ENCODE measurements at regions not wholly inside any gene's neighbourhood (a gene's known extent, or its start where the extent isn't known, plus 50 kb on each side); places are given as distances from the start of the nearest gene placed in this dataset.
"Not testable (repeated sequence)": the region's sequence is repeated elsewhere in the genome, so short reads cannot be mapped to it uniquely, and the experiment has no call there.

DNA sequence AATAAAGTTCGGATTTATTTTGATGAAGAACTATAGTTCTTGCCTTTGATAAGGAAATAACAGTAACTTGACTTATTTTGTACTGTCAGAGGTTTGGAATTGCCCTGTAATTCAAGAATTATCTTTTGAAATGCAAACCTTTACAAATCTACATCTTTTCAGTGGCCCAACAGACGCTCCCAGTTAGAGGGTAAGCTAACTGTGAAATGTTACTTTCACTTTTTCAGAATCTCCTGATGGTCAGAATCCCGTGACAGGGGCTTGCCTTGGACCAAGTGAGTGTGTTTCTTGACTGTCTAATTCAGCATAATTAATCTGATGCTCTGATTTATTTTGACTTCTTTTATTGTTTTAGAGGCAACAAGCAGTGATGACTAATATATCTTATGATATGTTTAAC is 262.5 kb downstream of the PLOD2 start:
- Mint-ChIP-seq H3K9me3 (ENCODE audit: low read depth) (no peaks in the 10 kb centered on the region), H3K27me3 (no peaks in the 10 kb centered on the region), H3K27ac (no peak overlapping the region), H3K4me1 (no peaks in the 10 kb centered on the region), H3K4me3 (no peak overlapping the region), H3K36me3 (ENCODE audit: low read depth) (no peaks in the 10 kb centered on the region)
- CTCF ChIA-PET = no interaction called here
- ATAC-seq (no peak), DNase-seq (no peak)
- POLR2A ChIA-PET = no interaction called here
- intact Hi-C loops (cut with DNase I, micrococcal nuclease) = no loop called here

DNA sequence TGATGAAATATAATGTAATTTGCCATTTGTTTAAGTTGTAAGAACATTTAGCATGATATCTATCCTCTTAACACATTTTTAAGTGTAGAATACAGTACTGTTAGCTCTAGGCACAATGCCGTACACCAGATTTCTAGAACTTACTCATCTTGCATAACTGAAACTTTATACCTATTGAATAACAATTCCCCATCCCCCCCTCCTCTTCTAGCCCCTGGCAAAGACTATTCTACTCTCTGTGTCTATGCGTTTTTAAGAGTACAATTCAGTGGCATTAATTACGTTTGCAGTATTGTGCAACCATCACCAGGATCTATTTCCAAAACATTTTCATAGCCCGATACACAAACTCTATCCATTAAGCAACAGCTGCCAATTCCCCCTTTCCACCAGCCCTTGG is 261.7 kb downstream of the PLOD2 start:
- Mint-ChIP-seq H3K27me3 (no peaks in the 10 kb centered on the region), H3K9me3 (ENCODE audit: low read depth) (no peaks in the 10 kb centered on the region), H3K4me3 (no peak overlapping the region), H3K27ac (no peak overlapping the region), H3K36me3 (ENCODE audit: low read depth) (no peaks in the 10 kb centered on the region), H3K4me1 (no peaks in the 10 kb centered on the region)
- ATAC-seq (no peak), DNase-seq (no peak)
- ChIA-PET CTCF (no interaction called here), POLR2A (no interaction called here)
- intact Hi-C loops (cut with DNase I, micrococcal nuclease) = no loop called here

DNA sequence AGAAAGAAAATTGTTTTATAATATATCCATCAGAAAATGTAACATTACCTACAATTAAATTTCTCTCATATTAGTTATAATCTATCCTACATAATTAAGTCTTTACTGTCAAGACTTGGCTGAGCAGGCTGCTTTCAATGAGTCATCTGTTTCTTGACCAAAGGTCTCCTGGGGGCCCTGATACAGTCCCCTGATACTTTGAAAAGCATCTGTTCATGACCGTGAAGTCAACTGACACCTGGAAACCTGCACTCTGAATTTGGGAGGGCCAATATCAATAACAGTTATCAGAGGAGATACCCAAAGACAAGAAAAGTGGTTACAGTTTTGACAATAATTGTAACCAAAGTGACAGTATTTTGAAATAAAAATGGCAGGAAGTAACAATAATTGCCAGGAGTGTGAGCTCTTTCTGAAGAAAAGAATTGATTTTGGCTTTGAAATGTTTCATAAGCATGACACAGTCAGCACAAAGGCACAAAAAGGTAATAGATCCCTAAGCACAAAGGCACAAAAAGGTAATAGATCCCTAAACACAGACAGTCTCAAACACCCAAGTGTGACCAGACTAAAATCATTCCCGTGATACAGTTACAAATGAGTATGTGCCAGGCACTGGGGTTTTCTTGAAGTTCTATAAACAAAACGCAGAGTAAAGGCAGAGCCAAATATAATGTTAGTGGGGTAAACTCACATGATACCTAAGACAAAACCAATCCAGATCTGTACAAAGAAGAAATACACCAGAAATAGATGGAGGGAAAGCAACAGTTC is 260.7 kb downstream of the PLOD2 start:
- Mint-ChIP-seq H3K9me3 (ENCODE audit: low read depth) (no peaks in the 10 kb centered on the region), H3K27ac (no peak overlapping the region), H3K36me3 (ENCODE audit: low read depth) (no peaks in the 10 kb centered on the region), H3K27me3 (no peaks in the 10 kb centered on the region), H3K4me3 (no peak overlapping the region), H3K4me1 (no peaks in the 10 kb centered on the region)
- ChIA-PET CTCF (no interaction called here), POLR2A (no interaction called here)
- intact Hi-C loops (cut with DNase I, micrococcal nuclease) = no loop called here
- ATAC-seq (no peak), DNase-seq (no peak)

DNA sequence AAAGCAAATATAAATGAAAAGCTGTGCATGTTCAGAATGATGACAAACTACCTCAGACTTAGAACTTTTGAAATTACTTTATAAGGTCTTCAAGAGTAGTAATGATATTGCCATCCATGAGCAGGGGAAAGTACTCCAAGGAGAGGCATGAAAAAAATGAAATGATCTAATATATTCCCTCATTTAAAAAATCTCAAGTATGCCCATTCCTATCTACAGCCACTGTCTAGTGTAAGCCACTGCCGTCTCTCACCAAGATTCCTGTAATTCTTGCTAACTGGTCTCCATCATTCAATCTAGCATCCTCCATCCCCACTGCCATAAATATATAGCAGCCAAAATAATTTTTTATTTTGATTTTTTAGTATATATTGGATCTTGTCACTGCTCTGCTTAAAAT is 258.8 kb downstream of the PLOD2 start:
- no peak overlapping the region for H3K27ac Mint-ChIP-seq
- no peaks in the 10 kb centered on the region for H3K4me1 Mint-ChIP-seq
- no peak for DNase-seq
- intact Hi-C loops (cut with DNase I, micrococcal nuclease) = no loop called here
- H3K4me3 Mint-ChIP-seq = no peak overlapping the region
- no peaks in the 10 kb centered on the region for H3K36me3 Mint-ChIP-seq (ENCODE audit: low read depth)
- ChIA-PET POLR2A (no interaction called here), CTCF (no interaction called here)
- no peaks in the 10 kb centered on the region for H3K27me3 Mint-ChIP-seq
- H3K9me3 Mint-ChIP-seq (ENCODE audit: low read depth) = no peaks in the 10 kb centered on the region
- ATAC-seq = no peak

DNA sequence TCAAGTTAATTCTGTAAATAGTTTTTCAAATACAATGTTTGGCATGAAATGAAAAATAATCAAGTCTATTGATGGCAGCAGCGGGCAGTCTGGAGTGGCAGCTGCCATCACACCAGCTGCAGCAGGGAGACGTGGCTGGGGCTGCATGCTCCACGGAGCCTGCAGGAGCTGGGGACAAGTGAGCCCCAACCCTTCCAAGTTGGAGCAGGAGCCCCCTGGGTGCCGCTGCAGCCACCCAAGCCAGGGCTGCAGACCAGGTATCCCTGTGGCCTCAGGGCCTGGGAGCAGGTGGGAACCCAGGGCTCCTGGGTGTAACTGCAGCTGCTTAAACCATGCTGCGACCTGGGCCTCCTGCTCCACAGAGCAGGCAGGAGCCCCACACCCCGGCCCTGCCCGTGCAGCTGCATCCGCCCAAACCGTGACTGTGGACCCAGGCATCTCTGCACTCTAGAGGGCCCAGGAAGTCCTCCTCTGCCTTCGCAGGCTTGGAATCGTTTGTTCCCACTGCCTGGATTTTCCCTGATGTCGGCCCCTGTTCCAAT is 257.4 kb downstream of the PLOD2 start:
- H3K27me3 Mint-ChIP-seq = no peaks in the 10 kb centered on the region
- H3K9me3 Mint-ChIP-seq (ENCODE audit: low read depth) = peaks cover 1% of the 10 kb centered on the region
- ATAC-seq (no peak), DNase-seq (no peak)
- ChIA-PET CTCF (no interaction called here), POLR2A (no interaction called here)
- no peaks in the 10 kb centered on the region for H3K4me1 Mint-ChIP-seq
- H3K4me3 Mint-ChIP-seq = no peak overlapping the region
- H3K27ac Mint-ChIP-seq = no peak overlapping the region
- intact Hi-C loops (cut with DNase I, micrococcal nuclease) = no loop called here
- no peaks in the 10 kb centered on the region for H3K36me3 Mint-ChIP-seq (ENCODE audit: low read depth)

DNA sequence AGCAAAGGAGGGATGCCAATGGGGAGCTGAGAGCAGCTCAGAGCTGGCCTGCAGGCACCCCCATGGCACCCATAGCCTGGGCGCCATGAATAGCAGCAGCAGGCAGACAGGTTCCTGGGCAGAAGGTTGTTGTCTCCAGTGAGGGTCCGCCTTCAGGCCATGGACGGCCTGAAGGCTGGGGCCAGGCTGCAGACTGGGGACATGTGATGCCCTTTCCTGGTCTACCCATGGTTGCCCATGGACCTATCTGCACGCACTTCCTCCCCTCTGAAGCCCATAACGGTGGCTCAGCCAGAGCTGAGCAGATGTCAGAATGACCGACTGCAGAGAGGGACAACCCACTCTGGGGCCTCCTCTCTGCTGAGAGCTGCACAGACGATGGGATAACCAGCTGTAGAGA is 256.8 kb downstream of the PLOD2 start:
- no peak overlapping the region for H3K27ac Mint-ChIP-seq
- H3K4me3 Mint-ChIP-seq = no peak overlapping the region
- DNase-seq = no peak
- H3K36me3 Mint-ChIP-seq (ENCODE audit: low read depth) = no peaks in the 10 kb centered on the region
- ATAC-seq = no peak
- H3K9me3 Mint-ChIP-seq (ENCODE audit: low read depth) = peaks cover 1% of the 10 kb centered on the region
- no peaks in the 10 kb centered on the region for H3K4me1 Mint-ChIP-seq
- intact Hi-C loops (cut with DNase I, micrococcal nuclease) = no loop called here
- ChIA-PET POLR2A (no interaction called here), CTCF (no interaction called here)
- H3K27me3 Mint-ChIP-seq = no peaks in the 10 kb centered on the region

DNA sequence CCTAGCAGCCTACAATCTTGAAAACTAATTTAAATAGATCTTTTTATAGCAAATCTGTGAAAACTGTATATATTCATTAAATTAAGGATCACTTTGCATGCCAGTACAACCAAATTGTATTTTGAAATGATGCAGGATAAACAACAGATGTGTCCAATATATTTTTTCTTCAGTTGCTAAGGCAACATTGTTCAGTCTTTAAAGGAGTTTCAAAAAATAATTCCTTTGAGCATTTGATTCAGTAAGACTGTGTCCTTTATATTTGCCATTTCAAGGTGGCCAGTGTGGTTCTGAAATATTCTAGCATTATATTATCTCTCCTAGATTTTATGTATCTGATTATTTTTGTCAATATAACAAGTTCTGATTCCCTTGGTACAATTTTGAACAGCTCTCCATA is 254.7 kb downstream of the PLOD2 start:
- no peak for ATAC-seq
- Mint-ChIP-seq H3K4me1 (no peaks in the 10 kb centered on the region), H3K36me3 (ENCODE audit: low read depth) (no peaks in the 10 kb centered on the region), H3K4me3 (no peak overlapping the region), H3K27ac (no peak overlapping the region), H3K27me3 (no peaks in the 10 kb centered on the region), H3K9me3 (ENCODE audit: low read depth) (peaks cover 1% of the 10 kb centered on the region)
- DNase-seq = no peak
- intact Hi-C loops (cut with DNase I, micrococcal nuclease) = no loop called here
- ChIA-PET POLR2A (no interaction called here), CTCF (interaction anchor here (0.7 kb wide), 1 partner anchor 55 kb away, joined by 3 read pairs; no protein-coding TSS in a partner anchor)

DNA sequence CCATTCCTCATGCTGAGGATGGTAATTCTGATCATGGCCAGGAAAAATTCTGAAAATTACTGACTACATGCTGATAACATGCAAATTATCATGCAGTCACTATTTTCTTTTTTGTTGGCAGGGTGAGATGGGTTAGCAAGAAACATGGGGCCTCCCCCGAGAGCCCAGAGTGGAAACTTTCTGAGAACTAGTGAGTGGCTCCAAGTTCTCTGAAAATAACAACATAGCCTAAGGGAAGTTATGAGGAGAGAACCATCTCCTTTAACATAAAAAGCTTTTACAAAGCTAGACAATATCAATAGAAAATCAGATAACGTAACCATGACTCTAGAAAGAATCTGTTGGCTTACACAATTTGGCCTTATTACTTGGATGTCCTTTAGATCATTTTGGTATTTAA is 254.2 kb downstream of the PLOD2 start:
- H3K4me3 Mint-ChIP-seq = no peak overlapping the region
- DNase-seq = no peak
- H3K36me3 Mint-ChIP-seq (ENCODE audit: low read depth) = no peaks in the 10 kb centered on the region
- ATAC-seq = no peak
- CTCF ChIA-PET = no interaction called here
- intact Hi-C loops (cut with DNase I, micrococcal nuclease) = no loop called here
- POLR2A ChIA-PET = no interaction called here
- H3K4me1 Mint-ChIP-seq = no peaks in the 10 kb centered on the region
- peaks cover 1% of the 10 kb centered on the region for H3K9me3 Mint-ChIP-seq (ENCODE audit: low read depth)
- H3K27ac Mint-ChIP-seq = no peak overlapping the region
- no peaks in the 10 kb centered on the region for H3K27me3 Mint-ChIP-seq

DNA sequence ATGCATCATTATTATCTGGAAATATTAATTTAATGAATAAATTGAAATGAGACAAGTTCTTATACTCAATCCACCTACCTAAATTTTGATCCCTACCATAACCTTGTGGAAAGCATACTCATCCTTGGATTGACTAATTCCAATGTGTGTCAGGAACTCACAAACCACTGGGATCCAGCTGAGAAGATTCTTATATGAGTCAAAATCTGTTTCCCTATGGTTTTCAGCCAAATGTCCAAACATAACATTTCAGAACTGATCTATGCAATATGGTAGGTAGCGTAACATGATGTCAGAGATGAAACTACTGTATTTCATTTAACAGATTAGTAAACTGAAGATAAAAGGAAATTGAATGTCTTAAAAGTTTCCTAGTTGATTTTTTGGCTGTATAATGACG is 250.0 kb downstream of the PLOD2 start:
- Mint-ChIP-seq H3K4me3 (no peak overlapping the region), H3K36me3 (ENCODE audit: low read depth) (no peaks in the 10 kb centered on the region), H3K27ac (no peak overlapping the region), H3K27me3 (no peaks in the 10 kb centered on the region), H3K4me1 (no peaks in the 10 kb centered on the region), H3K9me3 (ENCODE audit: low read depth) (peaks cover 3% of the 10 kb centered on the region)
- CTCF ChIA-PET = no interaction called here
- DNase-seq (no peak), ATAC-seq (no peak)
- intact Hi-C loops (cut with DNase I, micrococcal nuclease) = no loop called here
- POLR2A ChIA-PET = no interaction called here

DNA sequence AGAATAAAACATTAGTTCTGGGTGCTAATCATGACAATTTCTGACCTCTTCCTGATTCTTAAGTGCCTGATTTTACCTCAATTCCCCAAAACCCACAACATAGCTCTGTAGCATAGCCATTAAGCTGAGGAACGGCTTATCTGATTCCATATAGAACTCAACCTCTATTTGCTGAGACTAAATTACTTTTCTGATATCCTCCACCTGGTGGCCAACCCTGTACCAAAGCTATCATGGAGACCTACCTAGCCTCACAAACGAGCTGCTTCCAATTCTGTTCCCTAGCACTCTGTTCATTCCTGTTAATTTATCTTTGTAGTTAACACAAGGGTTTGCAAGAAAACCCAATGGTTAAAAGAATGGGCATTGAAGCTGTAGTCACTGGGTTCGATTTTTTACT is 245.2 kb downstream of the PLOD2 start:
- POLR2A ChIA-PET = no interaction called here
- no peaks in the 10 kb centered on the region for H3K27me3 Mint-ChIP-seq
- DNase-seq (no peak), ATAC-seq (no peak)
- no peak overlapping the region for H3K27ac Mint-ChIP-seq
- no peaks in the 10 kb centered on the region for H3K36me3 Mint-ChIP-seq (ENCODE audit: low read depth)
- no peak overlapping the region for H3K4me3 Mint-ChIP-seq
- H3K9me3 Mint-ChIP-seq (ENCODE audit: low read depth) = peaks cover 11% of the 10 kb centered on the region
- intact Hi-C loops (cut with DNase I, micrococcal nuclease) = no loop called here
- CTCF ChIA-PET = no interaction called here
- H3K4me1 Mint-ChIP-seq = no peaks in the 10 kb centered on the region

DNA sequence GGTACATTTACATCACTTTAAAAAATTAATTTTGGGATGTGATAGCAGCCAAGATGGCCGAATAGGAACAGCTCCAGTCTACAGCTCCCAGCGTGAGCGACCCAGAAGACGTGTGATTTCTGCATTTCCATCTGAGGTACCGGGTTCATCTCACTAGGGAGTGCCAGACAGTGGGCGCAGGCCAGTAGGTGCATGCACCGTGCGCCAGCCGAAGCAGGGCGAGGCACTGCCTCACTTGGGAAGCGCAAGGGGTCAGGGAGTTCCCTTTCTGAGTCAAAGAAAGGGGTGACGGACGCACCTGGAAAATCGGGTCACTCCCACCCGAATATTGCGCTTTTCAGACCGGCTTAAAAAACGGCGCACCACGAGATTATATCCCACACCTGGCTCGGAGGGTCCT is 233.2 kb downstream of the PLOD2 start:
- DNase-seq; H3K4me1 Mint-ChIP-seq; H3K27ac Mint-ChIP-seq; H3K9me3 Mint-ChIP-seq (ENCODE audit: low read depth); intact Hi-C loops (cut with DNase I, micrococcal nuclease); ATAC-seq; H3K27me3 Mint-ChIP-seq; CTCF ChIA-PET; H3K36me3 Mint-ChIP-seq (ENCODE audit: low read depth); POLR2A ChIA-PET; H3K4me3 Mint-ChIP-seq: not testable (repeated sequence)

DNA sequence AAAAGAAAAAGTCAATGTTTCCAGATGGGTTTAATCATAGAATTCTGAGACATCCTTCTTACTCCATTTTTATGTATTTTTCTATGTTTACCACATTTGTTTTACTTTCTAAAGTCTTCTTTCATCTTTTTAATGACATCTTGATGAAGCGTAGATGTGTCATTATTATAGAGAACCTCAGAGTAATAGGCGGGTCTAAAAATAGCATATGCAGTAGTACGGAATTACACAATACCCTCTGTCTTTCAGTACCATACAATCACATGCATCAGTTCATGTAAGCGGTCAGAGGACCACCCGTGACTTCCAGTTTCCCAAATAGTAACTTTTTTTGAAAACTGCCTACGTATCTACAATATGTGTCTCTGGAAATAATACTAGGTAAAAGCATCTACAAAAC is 224.0 kb downstream of the PLOD2 start:
- intact Hi-C loops (cut with DNase I, micrococcal nuclease) = no loop called here
- no peaks in the 10 kb centered on the region for H3K27me3 Mint-ChIP-seq
- DNase-seq (no peak), ATAC-seq (no peak)
- H3K4me1 Mint-ChIP-seq = no peaks in the 10 kb centered on the region
- ChIA-PET CTCF (no interaction called here), POLR2A (no interaction called here)
- H3K27ac Mint-ChIP-seq = no peak overlapping the region
- no peak overlapping the region for H3K4me3 Mint-ChIP-seq
- no peaks in the 10 kb centered on the region for H3K36me3 Mint-ChIP-seq (ENCODE audit: low read depth)
- H3K9me3 Mint-ChIP-seq (ENCODE audit: low read depth) = peaks cover 2% of the 10 kb centered on the region

DNA sequence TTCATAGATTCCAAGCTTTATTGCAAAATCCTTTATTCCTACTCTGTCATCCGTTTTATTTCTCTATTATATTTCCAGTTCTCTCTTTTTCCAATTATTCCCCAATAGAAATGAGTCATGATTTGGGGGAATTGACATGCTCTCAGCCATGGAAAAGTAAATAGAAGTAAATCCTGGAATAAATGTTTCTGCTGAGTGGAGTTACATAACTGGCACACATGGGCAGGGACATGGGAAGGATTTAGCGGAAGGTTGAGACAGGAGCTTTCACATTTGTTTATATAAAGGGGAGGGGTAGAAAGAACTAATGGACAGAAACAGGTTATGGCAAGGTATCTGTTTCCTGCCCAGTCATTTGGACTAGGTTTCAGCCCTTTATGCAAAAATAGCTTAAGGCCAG is 221.6 kb downstream of the PLOD2 start:
- Mint-ChIP-seq H3K4me1 (no peaks in the 10 kb centered on the region), H3K27me3 (no peaks in the 10 kb centered on the region), H3K9me3 (ENCODE audit: low read depth) (peaks cover 2% of the 10 kb centered on the region), H3K36me3 (ENCODE audit: low read depth) (no peaks in the 10 kb centered on the region), H3K27ac (no peak overlapping the region), H3K4me3 (no peak overlapping the region)
- POLR2A ChIA-PET = no interaction called here
- DNase-seq (no peak), ATAC-seq (no peak)
- CTCF ChIA-PET = interaction anchor here (1.2 kb wide), 1 partner anchor 321 kb away, joined by 3 read pairs; no protein-coding TSS in a partner anchor
- intact Hi-C loops (cut with DNase I, micrococcal nuclease) = no loop called here

Measured in activated CD4-positive, alpha-beta T cell treated with anti-CD3 and anti-CD28 coated beads for 36 hours (primary cell).